Ishikawa (cell line): ENCODE measurements at regions not wholly inside any gene's neighbourhood (a gene's known extent, or its start where the extent isn't known, plus 50 kb on each side); places are given as distances from the start of the nearest gene placed in this dataset.

Experiments used
- CEBPB ChIP-seq: IDR thresholded peaks from 2 replicates; pipeline ENCODE4 v1.6.1; 2012
- CREB1 ChIP-seq: IDR thresholded peaks from 2 replicates; pipeline ENCODE4 v1.6.1; 2012; ENCODE audit warnings: low read depth
- EGR1 ChIP-seq: IDR thresholded peaks from 2 replicates; pipeline ENCODE4 v1.6.1; 2012
- EP300 ChIP-seq: IDR thresholded peaks from 2 replicates; pipeline ENCODE4 v1.6.1; 2012; ENCODE audit warnings: borderline replicate concordance
- FOXM1 ChIP-seq: IDR thresholded peaks from 2 replicates; pipeline ENCODE4 v1.6.1; 2012; ENCODE audit warnings: low read depth, borderline replicate concordance
- MAX ChIP-seq: IDR thresholded peaks from 2 replicates; pipeline ENCODE4 v1.6.1; 2012
- NFIC ChIP-seq: IDR thresholded peaks from 2 replicates; pipeline ENCODE4 v1.6.1; 2012
- RAD21 ChIP-seq: IDR thresholded peaks from 2 replicates; pipeline ENCODE4 v1.6.1; 2012; ENCODE audit warnings: low read depth
- REST ChIP-seq: IDR thresholded peaks from 2 replicates; pipeline ENCODE4 v1.6.1; 2012; ENCODE audit warnings: low read depth, mild to moderate bottlenecking
- TAF1 ChIP-seq: IDR thresholded peaks from 2 replicates; pipeline ENCODE4 v1.6.1; 2012; ENCODE audit warnings: low read depth, mild to moderate bottlenecking
- TCF12 ChIP-seq: IDR thresholded peaks from 2 replicates; pipeline ENCODE4 v1.6.1; 2012; ENCODE audit warnings: low read depth
- TEAD4 ChIP-seq: IDR thresholded peaks from 2 replicates; pipeline ENCODE4 v1.6.1; 2012
- USF1 ChIP-seq: IDR thresholded peaks from 2 replicates; pipeline ENCODE4 v1.6.1; 2012
- YY1 ChIP-seq: IDR thresholded peaks from 2 replicates; pipeline ENCODE4 v1.6.1; 2012; ENCODE audit warnings: low read depth

GRCh38 chr13:61002686-61003085, 413.0 kb downstream of the PCDH20 start:
- TF ChIP-seq USF1: no peak
- TF ChIP-seq EGR1: no peak
- TF ChIP-seq CEBPB: no peak
- TF ChIP-seq MAX: no peak
- TF ChIP-seq NFIC: no peak
- no peak for TF ChIP-seq REST
- no peak for TF ChIP-seq RAD21
- no peak for TF ChIP-seq FOXM1
- no peak for TF ChIP-seq EP300
- no peak for TF ChIP-seq TCF12
- no peak for TF ChIP-seq TEAD4
- no peak for TF ChIP-seq YY1
- TF ChIP-seq TAF1: no peak
- no peak for TF ChIP-seq CREB1
